HuH-7.5 (cell line): ENCODE measurements at regions not wholly inside any gene's neighbourhood (a gene's known extent, or its start where the extent isn't known, plus 50 kb on each side); places are given as distances from the start of the nearest gene placed in this dataset.
"Not testable (repeated sequence)": the region's sequence is repeated elsewhere in the genome, so short reads cannot be mapped to it uniquely, and the experiment has no call there.

Experiments used
- DNase-seq: peaks from one replicate; pipeline ENCODE4 v3.0.0; 2011; ENCODE audit warnings: low spot score

DNA sequence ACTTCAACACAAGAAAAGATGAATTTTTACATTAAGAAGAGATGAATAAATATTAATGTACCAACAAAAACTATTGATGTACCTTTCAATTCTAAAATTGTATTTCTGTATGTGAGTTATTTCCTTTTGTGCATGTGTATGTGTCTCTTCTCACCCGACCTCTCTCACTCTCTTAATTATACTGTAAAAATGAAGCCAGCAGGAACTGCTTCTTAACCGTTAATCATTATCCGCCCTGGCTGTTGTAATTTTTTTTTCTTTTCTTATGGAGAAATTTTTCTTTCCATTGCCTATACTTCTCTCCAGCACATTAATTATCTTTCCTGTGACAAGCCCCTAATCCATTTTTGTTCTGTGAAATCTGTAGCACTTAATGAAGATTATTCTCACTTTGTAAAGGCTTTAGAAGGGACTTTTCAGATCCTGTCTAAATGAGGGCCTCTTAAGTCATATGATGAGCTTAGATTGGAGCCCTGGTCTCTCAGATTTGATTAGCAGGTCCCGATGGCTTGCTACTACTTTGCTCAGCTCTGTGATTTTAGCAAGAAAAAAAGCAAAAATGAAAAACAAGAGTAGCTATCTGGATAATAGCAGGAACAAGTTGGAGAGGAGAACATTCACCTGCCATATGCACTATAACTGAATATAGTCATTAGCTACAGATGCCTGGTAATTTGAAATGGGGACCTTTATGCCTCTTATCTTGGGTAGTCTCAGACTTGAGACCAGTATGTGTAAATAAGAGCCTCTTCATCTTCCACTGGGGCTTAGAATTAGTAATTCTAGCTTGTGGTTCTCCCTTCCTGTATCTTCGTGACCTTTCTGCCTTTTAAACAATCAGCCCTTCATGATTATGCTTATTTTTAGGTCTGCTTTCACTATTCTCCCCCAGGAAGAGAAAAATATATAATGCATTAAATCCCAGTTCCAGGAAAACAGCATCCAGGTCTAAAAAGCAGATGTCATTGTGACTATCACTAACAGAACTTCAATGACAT is 80.0 kb upstream of the COL1A2 start:
- no peak for DNase-seq

GRCh38 chr7:94321138-94321537 is 73.6 kb upstream of the COL1A2 start:
- DNase-seq = not testable (repeated sequence)

- DNase-seq = no peak
Observed at GRCh38 chr7:94323844-94324243, 70.9 kb upstream of the COL1A2 start.

GRCh38 chr7:94324380-94325121 is 70.1 kb upstream of the COL1A2 start:
- no peak for DNase-seq

DNA sequence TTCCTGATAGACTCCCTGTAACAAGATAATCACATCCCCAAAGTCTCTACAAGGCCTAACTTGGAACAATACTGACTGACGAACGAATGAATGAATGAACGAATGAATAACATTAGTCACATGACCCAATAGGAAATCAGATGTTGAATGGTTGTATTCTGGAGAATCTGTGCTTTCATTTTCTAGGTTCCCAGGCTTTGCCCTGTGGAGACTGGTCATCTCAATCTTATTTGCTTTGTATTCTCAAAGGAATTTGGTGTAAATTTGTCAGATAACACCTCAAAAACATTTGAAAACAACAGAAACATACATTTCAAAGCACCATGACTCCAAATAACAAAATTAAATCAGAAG is 69.6 kb upstream of the COL1A2 start:
- DNase-seq = no peak

DNA sequence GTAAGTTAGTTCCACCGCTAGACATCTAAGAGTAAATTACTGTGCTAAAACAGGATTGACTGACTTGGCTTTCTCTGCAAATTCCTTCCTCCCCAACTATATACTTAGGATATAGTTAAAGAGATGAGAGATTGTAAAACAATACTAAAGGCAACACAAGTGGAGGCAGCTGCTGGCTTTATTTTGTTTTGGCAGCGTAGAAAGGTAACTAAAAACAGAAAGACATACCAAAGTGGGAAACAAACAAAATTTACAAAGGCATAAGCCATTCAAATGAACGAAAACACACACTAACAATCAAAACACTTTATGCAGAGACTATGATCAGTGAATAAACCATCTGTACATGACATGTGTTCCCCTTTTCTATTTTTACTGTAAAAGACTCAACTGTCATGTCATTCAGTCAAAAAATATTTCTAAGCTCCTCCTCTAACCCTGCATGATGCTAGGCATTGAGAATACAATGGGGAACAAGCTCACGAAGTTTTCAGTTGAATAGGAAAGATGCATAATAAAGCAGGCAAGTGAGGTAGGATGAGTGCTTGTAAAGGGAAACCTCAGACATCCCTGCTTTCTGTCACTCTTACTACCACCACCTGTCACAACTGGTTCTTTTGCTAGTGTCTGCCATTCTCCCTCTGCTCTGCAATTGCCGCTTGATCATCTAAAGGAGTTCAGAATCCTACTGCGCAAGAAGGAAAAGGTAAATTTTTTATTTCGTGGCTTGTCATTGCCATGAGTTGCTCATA is 64.2 kb upstream of the COL1A2 start:
- no peak for DNase-seq

- no peak for DNase-seq
Observed at GRCh38 chr7:94332571-94332970, 62.1 kb upstream of the COL1A2 start.

DNA sequence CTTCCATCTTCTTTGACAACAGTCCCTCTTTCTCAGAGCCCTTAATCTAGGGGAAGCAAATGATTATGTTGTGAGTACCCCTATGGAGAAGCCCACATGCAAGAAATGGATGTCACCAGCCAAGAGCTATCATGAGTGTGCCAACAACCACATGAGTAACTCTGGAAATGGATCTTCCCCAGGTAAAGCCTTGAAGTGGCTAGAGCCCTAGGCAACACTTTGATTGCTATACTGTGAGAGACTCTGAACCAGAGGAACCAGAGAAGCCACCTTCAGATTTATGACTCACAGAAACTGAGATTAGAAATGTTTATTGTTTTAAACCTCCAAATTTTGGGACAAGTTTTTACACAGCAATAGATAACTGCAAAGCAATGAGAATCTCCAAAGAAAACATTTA is 60.9 kb upstream of the COL1A2 start:
- no peak for DNase-seq

GRCh38 chr7:94335586-94335985 is 59.1 kb upstream of the COL1A2 start:
- no peak for DNase-seq

DNA sequence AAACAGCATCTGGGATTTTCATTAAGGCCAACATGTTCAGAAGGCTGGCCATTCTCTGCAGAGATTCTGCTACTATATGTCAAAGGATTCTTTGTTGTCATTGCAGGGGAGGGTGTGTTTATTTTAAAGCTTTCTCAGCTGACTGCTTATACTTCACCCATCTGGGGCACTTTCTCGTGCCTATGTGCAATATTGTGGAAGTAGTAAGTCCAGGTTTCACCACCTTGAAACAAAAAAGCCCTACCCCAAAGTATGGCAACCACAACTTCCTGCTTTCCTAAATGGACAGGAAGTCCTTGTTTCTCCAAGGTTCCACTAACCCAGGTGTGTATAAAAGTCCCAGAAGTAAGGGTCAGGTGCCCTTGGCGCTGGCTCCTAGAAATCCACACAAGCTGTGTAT is 58.7 kb upstream of the COL1A2 start:
- no peak for DNase-seq

GRCh38 chr7:94338921-94339371 is 55.7 kb upstream of the COL1A2 start:
- no peak for DNase-seq

DNA sequence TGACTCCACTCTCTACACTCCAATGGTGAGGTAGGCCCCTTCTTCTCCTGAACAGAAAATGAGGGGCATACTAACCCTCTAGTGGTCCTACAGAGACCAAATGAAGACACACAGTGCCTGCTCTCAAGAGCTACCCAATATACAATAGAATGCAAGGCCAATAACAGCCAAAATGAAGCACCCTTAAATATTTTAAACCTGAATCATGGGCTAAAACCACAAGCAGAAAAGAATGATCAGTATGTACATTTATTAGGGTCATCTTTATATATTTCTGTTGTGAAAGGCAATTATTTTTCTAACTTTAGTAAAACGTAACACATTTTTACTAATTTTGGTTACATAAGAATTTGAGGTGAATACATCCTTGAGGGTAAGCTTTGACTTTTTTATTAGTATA is 49.9 kb upstream of the COL1A2 start:
- no peak for DNase-seq
